Ishikawa (cell line): ENCODE measurements at regions not wholly inside any gene's neighbourhood (a gene's known extent, or its start where the extent isn't known, plus 50 kb on each side); places are given as distances from the start of the nearest gene placed in this dataset.

Experiments
- CEBPB ChIP-seq: IDR thresholded peaks from 2 replicates; pipeline ENCODE4 v1.6.1; 2012
- CREB1 ChIP-seq: IDR thresholded peaks from 2 replicates; pipeline ENCODE4 v1.6.1; 2012; ENCODE audit warnings: low read depth
- EGR1 ChIP-seq: IDR thresholded peaks from 2 replicates; pipeline ENCODE4 v1.6.1; 2012
- EP300 ChIP-seq: IDR thresholded peaks from 2 replicates; pipeline ENCODE4 v1.6.1; 2012; ENCODE audit warnings: borderline replicate concordance
- FOXM1 ChIP-seq: IDR thresholded peaks from 2 replicates; pipeline ENCODE4 v1.6.1; 2012; ENCODE audit warnings: low read depth, borderline replicate concordance
- RAD21 ChIP-seq: IDR thresholded peaks from 2 replicates; pipeline ENCODE4 v1.6.1; 2012; ENCODE audit warnings: low read depth
- TAF1 ChIP-seq: IDR thresholded peaks from 2 replicates; pipeline ENCODE4 v1.6.1; 2012; ENCODE audit warnings: low read depth, mild to moderate bottlenecking
- TCF12 ChIP-seq: IDR thresholded peaks from 2 replicates; pipeline ENCODE4 v1.6.1; 2012; ENCODE audit warnings: low read depth
- TEAD4 ChIP-seq: IDR thresholded peaks from 2 replicates; pipeline ENCODE4 v1.6.1; 2012
- YY1 ChIP-seq: IDR thresholded peaks from 2 replicates; pipeline ENCODE4 v1.6.1; 2012; ENCODE audit warnings: low read depth
- ZBTB7A ChIP-seq: IDR thresholded peaks from 2 replicates; pipeline ENCODE4 v1.6.1; 2012; ENCODE audit warnings: low read depth
- TF ChIP-seq, protein P1 (sequence below): IDR thresholded peaks from 2 replicates; pipeline ENCODE4 v1.6.1; 2012; ENCODE audit warnings: low read depth, mild to moderate bottlenecking
- TF ChIP-seq, protein P2 (sequence below): IDR thresholded peaks from 2 replicates; pipeline ENCODE4 v1.6.1; 2012
- TF ChIP-seq, protein P3 (sequence below): IDR thresholded peaks from 2 replicates; pipeline ENCODE4 v1.6.1; 2012

DNA sequence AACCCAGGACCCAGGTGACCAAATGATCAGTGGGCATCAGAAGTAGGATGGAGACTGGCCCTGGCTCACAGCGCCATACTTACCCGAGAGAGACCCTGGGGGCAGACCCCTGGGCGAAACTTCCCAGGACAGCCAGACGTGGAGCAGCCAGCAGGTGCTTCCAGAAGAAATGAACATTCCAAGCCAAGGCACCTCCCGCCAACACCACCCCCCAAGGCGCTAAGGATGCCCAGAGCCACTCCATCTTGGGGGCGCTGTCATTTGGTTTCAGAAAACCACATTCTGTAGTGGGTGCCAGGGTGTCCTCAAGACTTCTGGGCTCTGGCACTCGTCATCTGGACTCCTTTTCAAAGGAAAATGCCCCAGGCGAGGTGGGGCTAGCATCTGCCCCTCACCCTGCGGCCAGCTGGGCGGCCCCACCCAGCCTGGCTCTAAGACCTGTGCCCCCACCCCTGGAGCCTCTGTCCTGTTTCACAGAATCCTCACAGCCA lies 98.8 kb downstream of the RIPK4 start:
- TF ChIP-seq CREB1 (no peak), EP300 (no peak), YY1 (no peak), EGR1 (no peak), TEAD4 (no peak), TAF1 (no peak), FOXM1 (no peak), RAD21 (no peak), ZBTB7A (no peak), TCF12 (no peak), CEBPB (no peak)
- TF ChIP-seq, protein P1, sequence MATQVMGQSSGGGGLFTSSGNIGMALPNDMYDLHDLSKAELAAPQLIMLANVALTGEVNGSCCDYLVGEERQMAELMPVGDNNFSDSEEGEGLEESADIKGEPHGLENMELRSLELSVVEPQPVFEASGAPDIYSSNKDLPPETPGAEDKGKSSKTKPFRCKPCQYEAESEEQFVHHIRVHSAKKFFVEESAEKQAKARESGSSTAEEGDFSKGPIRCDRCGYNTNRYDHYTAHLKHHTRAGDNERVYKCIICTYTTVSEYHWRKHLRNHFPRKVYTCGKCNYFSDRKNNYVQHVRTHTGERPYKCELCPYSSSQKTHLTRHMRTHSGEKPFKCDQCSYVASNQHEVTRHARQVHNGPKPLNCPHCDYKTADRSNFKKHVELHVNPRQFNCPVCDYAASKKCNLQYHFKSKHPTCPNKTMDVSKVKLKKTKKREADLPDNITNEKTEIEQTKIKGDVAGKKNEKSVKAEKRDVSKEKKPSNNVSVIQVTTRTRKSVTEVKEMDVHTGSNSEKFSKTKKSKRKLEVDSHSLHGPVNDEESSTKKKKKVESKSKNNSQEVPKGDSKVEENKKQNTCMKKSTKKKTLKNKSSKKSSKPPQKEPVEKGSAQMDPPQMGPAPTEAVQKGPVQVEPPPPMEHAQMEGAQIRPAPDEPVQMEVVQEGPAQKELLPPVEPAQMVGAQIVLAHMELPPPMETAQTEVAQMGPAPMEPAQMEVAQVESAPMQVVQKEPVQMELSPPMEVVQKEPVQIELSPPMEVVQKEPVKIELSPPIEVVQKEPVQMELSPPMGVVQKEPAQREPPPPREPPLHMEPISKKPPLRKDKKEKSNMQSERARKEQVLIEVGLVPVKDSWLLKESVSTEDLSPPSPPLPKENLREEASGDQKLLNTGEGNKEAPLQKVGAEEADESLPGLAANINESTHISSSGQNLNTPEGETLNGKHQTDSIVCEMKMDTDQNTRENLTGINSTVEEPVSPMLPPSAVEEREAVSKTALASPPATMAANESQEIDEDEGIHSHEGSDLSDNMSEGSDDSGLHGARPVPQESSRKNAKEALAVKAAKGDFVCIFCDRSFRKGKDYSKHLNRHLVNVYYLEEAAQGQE, result no peak
- TF ChIP-seq, protein P2, sequence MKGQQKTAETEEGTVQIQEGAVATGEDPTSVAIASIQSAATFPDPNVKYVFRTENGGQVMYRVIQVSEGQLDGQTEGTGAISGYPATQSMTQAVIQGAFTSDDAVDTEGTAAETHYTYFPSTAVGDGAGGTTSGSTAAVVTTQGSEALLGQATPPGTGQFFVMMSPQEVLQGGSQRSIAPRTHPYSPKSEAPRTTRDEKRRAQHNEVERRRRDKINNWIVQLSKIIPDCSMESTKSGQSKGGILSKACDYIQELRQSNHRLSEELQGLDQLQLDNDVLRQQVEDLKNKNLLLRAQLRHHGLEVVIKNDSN, result no peak
- TF ChIP-seq, protein P3, sequence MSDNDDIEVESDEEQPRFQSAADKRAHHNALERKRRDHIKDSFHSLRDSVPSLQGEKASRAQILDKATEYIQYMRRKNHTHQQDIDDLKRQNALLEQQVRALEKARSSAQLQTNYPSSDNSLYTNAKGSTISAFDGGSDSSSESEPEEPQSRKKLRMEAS, result no peak

DNA sequence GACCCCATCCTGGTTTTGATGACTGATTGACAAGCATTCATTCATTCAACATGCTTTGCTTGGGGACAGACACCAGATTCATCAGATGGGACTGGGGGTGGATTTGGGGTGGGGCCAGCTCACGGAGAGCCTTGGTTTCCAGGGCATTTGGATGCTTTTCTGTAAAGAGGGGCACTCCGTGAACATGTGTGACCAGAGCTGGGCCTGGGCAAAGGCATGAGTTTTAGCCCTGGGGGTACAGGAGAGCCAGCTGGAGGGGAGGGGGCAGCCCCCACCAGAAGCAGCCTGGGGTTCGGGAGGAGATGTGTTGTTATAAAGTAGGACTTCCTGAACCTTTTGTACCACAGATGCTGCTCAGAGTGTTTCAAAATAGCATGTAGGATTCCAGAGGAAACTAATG lies 99.7 kb downstream of the RIPK4 start:
- TF ChIP-seq RAD21, result no peak

DNA sequence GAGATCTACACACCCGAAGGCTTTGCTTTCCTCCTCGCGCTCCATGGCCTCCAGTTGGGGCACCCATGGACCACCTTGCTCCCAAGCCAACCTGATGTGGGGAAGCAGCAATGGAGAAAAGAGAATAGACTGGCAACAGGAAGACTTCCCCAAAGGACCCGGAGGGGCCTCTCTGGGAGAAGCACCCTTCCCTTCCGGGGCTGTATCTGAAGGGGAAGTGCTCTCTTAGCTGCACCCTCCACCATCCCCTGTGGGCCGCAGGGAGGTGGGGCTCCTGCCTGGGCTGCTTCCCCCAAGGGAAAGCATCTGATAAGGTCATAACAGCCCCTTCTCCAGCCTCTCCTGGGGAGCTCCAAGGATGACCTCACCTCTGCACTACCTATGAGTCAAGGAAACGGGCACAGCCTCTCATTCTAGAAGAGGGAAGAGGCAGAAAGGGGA lies 100.2 kb downstream of the RIPK4 start:
- TF ChIP-seq, protein P1, result no peak
- TF ChIP-seq TAF1, result no peak
- no peak for TF ChIP-seq CREB1
- no peak for TF ChIP-seq FOXM1

DNA sequence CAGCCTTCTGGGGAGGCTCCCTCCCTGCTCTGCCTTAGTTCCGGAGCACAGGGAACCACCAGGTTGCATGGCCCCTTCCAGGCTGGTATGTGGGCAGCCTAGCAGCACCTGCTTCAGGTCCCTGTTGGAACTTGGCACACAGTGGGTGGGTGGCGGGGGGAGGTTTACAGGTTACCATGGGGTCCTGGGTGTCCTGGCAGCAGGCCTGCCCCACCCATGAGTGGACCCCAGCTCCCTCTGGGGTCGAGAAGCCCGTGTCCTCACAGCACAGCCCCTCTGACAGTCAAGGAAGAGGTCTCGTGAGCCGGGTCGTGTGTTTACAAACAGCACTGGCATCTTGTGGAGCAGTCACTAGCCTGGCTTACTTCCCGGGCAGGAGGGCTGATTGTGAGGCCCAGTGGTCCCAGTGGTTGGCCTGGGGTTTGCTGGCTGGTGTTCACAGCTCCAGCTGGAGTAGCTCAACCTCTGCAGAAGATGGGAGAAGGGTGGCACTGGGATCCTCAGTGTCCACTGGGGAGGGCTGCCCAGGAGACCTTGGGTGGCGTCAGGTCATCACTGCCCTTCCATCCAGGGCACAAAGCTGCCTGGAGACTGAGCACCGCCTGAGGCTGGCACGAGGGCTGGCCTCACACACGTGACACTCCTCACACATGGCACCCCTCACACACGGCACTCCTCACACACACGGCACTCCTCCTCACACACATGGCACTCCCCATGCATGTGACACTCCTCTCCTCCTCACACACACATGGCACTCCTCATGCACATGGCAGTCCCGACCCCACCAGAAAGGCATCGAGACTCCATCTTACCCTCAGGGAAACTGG lies 100.9 kb downstream of the RIPK4 start:
- TF ChIP-seq RAD21 (no peak), TEAD4 (no peak)
- TF ChIP-seq, protein P2, result no peak

DNA sequence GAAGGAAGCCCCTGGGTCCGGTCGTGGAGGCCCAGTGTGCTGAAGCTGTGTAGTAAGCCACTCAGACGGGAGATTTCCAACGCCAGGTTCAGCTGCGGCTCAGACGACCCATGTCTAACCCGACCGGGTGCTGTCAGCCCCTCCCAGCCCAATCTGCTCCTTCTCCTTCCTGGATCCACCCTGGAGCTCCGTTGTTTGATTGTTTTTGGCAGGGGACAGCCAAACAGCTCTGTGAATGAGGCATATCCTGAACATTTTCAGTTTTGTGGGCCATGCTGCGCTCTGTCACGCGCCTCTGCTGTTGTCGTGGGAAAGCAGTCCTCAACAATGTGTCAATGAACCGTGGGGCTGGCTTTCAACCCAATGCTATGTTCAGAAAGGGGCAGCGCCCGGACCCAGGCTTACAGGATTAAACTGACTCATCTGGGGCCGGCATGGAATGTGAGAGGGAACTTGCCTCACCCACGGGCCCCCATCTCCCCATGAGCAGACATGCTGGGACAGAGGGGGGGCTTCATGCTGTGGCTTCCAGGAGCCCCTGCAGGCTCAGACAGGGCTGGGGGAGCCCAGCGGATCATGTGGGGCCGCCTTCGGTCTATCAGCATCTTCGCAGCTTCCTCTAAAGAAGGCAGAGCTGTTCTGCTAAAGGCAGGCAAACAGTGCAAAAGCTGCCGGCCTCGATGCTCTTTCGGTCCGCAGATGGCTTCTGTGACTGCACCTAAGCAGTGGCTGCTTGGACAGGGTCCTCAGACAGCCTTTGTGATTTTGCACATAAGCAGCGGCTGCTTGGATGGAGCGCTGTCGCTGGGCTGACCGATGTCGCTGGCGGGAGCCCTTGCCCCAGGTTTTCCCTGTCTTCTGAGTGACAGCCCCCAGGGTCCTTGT lies 101.7 kb downstream of the RIPK4 start:
- no peak for TF ChIP-seq FOXM1

DNA sequence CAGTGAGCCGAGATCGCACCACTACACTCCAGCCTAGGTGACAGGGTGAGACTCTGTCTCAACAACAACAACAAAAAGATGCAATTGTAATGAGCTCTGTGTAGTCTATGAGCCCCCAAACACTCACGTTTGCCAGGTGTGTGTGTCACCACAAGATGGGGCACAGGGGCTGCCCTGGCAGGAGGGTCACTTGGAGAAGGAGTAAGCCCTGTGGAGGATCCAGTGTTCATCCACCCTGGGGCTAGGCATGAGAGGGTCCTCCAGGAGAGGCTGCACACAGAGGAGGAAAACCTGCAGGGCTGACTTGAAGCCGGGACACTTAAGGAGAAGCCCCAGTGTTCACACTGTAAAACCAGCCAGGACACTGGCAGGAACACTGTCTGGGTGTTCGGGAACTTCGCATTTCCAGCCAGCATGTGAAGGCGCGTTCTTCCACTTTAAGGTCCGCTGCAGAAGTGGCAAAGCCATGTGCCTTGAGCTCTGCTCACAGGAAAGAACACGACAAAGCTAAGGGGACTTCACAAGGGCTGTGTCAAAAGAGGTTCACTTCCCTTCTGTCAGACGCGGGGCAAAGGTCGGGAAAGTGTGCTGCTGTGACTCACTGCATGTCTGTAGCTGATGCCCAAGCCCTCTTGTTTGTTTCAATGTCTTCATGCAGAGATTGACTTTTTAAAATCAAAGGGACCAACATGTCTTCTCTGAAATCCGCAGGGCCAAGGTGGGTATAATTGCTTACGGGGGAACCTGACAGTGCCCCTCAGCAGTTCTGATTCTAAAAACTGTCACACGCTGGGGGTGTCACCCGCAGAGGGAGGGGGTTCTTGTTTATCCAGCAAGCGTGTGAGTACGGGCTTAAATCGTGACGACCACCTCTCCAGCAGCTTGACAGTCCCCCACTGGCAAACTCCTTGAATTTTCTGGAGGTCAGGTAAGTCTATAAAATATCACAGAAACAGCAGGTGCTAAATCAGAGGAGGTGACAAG lies 102.8 kb downstream of the RIPK4 start:
- TF ChIP-seq, protein P2, result no peak
- peak; percentile 44; the same call in 1 of the 2 replicates for TF ChIP-seq RAD21
